CD4-positive, alpha-beta T cell (primary cell): ENCODE measurements at regions not wholly inside any gene's neighbourhood (a gene's known extent, or its start where the extent isn't known, plus 50 kb on each side); places are given as distances from the start of the nearest gene placed in this dataset.

Source experiments
- ATAC-seq: fragments of 200-7000 bp; cut with Tn5 transposase; one replicate; pipeline ENCODE4 v1.10.0; 2022; ENCODE audit warnings: mild to moderate bottlenecking; ENCODE audit not compliant: poor library complexity
- CTCF ChIA-PET: fragments of 350-600 bp; sonication (Branson Sonifier 250); formaldehyde crosslinking; loops from one replicate; lab custom pipeline; 2021; ENCODE audit warnings: antibody characterized with exemption, inconsistent platforms; lab: Charles Lee
- POLR2A ChIA-PET: fragments of 350-600 bp; sonication (Branson Sonifier 250); formaldehyde crosslinking; loops from one replicate; lab custom pipeline; 2021; ENCODE audit warnings: antibody characterized with exemption, inconsistent platforms; lab: Charles Lee
- DNase-seq, 14 experiments: peaks; one replicate each; pipeline ENCODE4 v3.0.0-alpha.2; 2013 to 2020; ENCODE audit warnings: mixed read lengths in 2 of 14
- H3K27ac ChIP-seq, 2 donors: one replicate each; pipeline versions ENCODE4 v1.5.1 to v1.7.0; 2013; ENCODE audit warnings: low read length in 2 of 2, low read depth in 1 of 2, mild to moderate bottlenecking in 1 of 2
- H3K27me3 ChIP-seq, 2 experiments: 1 replicate in 1 of 2; 2 replicates in 1 of 2; pipeline versions ENCODE4 v1.6.1 to v1.7.0; 2013; ENCODE audit warnings: low read length in 2 of 2, control low read depth in 1 of 2, mild to moderate bottlenecking in 1 of 2, moderate library complexity in 1 of 2; ENCODE audit not compliant: insufficient read depth in 2 of 2, control insufficient read depth in 1 of 2
- H3K36me3 ChIP-seq: one replicate; pipeline ENCODE4 v1.6.1; 2013; ENCODE audit warnings: low read length, control low read depth; ENCODE audit not compliant: insufficient read depth
- H3K4me1 ChIP-seq: one replicate; pipeline ENCODE4 v1.6.1; 2013; ENCODE audit warnings: low read length, control low read depth; ENCODE audit not compliant: insufficient read depth
- H3K4me3 ChIP-seq: one replicate; pipeline ENCODE4 v1.5.1; 2013; ENCODE audit warnings: mild to moderate bottlenecking, low read length, moderate library complexity
- H3K9me3 ChIP-seq, 2 experiments: 1 replicate in 1 of 2; 2 replicates in 1 of 2; pipeline versions ENCODE4 v1.6.1 to v1.7.0; 2013; ENCODE audit warnings: low read length in 2 of 2, mild to moderate bottlenecking in 2 of 2, control low read depth in 1 of 2, moderate library complexity in 1 of 2; ENCODE audit not compliant: control insufficient read depth in 1 of 2, insufficient read depth in 1 of 2
- H3K27ac Mint-ChIP-seq: one replicate; pipeline ENCODE4 v1.8.0; 2020; ENCODE audit warnings: mixed read lengths
- H3K27me3 Mint-ChIP-seq: one replicate; pipeline ENCODE4 v1.8.0; 2021; ENCODE audit warnings: mixed read lengths
- H3K36me3 Mint-ChIP-seq: one replicate; pipeline ENCODE4 v1.8.0; 2021; ENCODE audit warnings: low read depth, mixed read lengths
- H3K4me1 Mint-ChIP-seq: one replicate; pipeline ENCODE4 v1.8.0; 2021; ENCODE audit warnings: low read depth, mixed read lengths
- H3K4me3 Mint-ChIP-seq: one replicate; pipeline ENCODE4 v1.8.0; 2020; ENCODE audit warnings: mild to moderate bottlenecking, mixed read lengths
- H3K9me3 Mint-ChIP-seq: one replicate; pipeline ENCODE4 v1.8.0; 2020; ENCODE audit warnings: mixed read lengths
- CTCF ChIP-seq: fragments of 200-600 bp; IDR thresholded peaks from one replicate; pipeline ENCODE4 v1.8.0; 2022; ENCODE audit warnings: antibody characterized with exemption, mild to moderate bottlenecking
- intact Hi-C, 2 experiments: fragments of 100-400 bp; cut with DNase I in 1 of 2; cut with micrococcal nuclease in 1 of 2; formaldehyde crosslinking; loops; one replicate each; pipeline versions ENCODE4 v1.15.1 to v1.9.0; 2023 to 2025; cut with DNase I, micrococcal nuclease

- Mint-ChIP-seq H3K36me3 (no peaks in the 10 kb centered on the region), H3K4me1 (no peaks in the 10 kb centered on the region), H3K27me3 (peaks cover 9% of the 10 kb centered on the region), H3K27ac (no peak overlapping the region), H3K9me3 (peaks cover 8% of the 10 kb centered on the region), H3K4me3 (no peak overlapping the region)
- Histone ChIP-seq H3K27me3 (no peaks in the 10 kb centered on the region), H3K27ac (no peak overlapping the region), H3K9me3 (peaks cover 0 to 10% of the 10 kb centered on the region in 2 experiments), H3K4me1 (no peaks in the 10 kb centered on the region), H3K4me3 (no peak overlapping the region), H3K36me3 (no peaks in the 10 kb centered on the region)
- CTCF ChIA-PET: no interaction called here
- no peak for TF ChIP-seq CTCF
- ATAC-seq (no peak), DNase-seq (no peak)
- POLR2A ChIA-PET: no interaction called here
- intact Hi-C loops: no loop called here
Observed at GRCh38 chr1:55793856-55794255, 578.7 kb upstream of the USP24 start.

GRCh38 chr1:55792870-55793269 is 577.7 kb upstream of the USP24 start:
- intact Hi-C loops: no loop called here

GRCh38 chr1:55789466-55789865 is 574.3 kb upstream of the USP24 start:
- Mint-ChIP-seq H3K36me3 (no peaks in the 10 kb centered on the region), H3K27ac (no peak overlapping the region), H3K4me1 (no peaks in the 10 kb centered on the region), H3K9me3 (no peaks in the 10 kb centered on the region), H3K4me3 (no peak overlapping the region), H3K27me3 (no peaks in the 10 kb centered on the region)
- CTCF ChIA-PET: no interaction called here
- H3K9me3 ChIP-seq: peaks cover 0 to 10% of the 10 kb centered on the region in 2 experiments
- no peaks in the 10 kb centered on the region for H3K36me3 ChIP-seq
- H3K4me3 ChIP-seq: no peak overlapping the region
- no peaks in the 10 kb centered on the region for H3K27me3 ChIP-seq
- H3K4me1 ChIP-seq: no peaks in the 10 kb centered on the region
- no peak for TF ChIP-seq CTCF
- DNase-seq (no peak), ATAC-seq (no peak)
- no peak overlapping the region for H3K27ac ChIP-seq
- POLR2A ChIA-PET: no interaction called here
- intact Hi-C loops: no loop called here

More at GRCh38 chr1:55792870-55793269, 577.7 kb upstream of the USP24 start:
- H3K4me3 Mint-ChIP-seq: no peak overlapping the region
- Histone ChIP-seq H3K36me3 (no peaks in the 10 kb centered on the region), H3K4me3 (no peak overlapping the region), H3K9me3 (peaks cover 0 to 10% of the 10 kb centered on the region in 2 experiments), H3K27me3 (no peaks in the 10 kb centered on the region), H3K4me1 (no peaks in the 10 kb centered on the region), H3K27ac (no peak overlapping the region)
- CTCF ChIA-PET: interaction anchor here (0.6 to 0.7 kb wide), 2 partner anchors 178 to 1865 kb away, joined by 3 to 5 read pairs; no protein-coding TSS in a partner anchor
- no peaks in the 10 kb centered on the region for H3K36me3 Mint-ChIP-seq
- POLR2A ChIA-PET: interaction anchor here (0.6 kb wide), 1 partner anchor 296 kb away, joined by 3 read pairs; no protein-coding TSS in a partner anchor
- no peaks in the 10 kb centered on the region for H3K4me1 Mint-ChIP-seq
- TF ChIP-seq CTCF: no peak
- H3K27me3 Mint-ChIP-seq: peaks cover 9% of the 10 kb centered on the region
- peaks cover 5% of the 10 kb centered on the region for H3K9me3 Mint-ChIP-seq
- no peak for ATAC-seq
- DNase-seq: no peak
- H3K27ac Mint-ChIP-seq: no peak overlapping the region
